Mucosa of descending colon (tissue), 3 donors: ENCODE measurements at regions not wholly inside any gene's neighbourhood (a gene's known extent, or its start where the extent isn't known, plus 50 kb on each side); places are given as distances from the start of the nearest gene placed in this dataset.

ENCODE experiments used
- ATAC-seq: fragments of 200-7000 bp; cut with Tn5 transposase; one replicate; pipeline ENCODE4 v1.9.1; 2020; ENCODE audit warnings: mild to moderate bottlenecking, moderate library complexity
- DNase-seq, 3 donors: peaks; one replicate each; pipeline ENCODE4 v3.0.0-alpha.2; 2020
- H3K36me3 ChIP-seq: fragments of 200-600 bp; one replicate; pipeline ENCODE4 v1.8.0; 2021; ENCODE audit warnings: low read depth, mild to moderate bottlenecking
- H3K4me1 ChIP-seq: fragments of 200-600 bp; one replicate; pipeline ENCODE4 v1.8.0; 2021; ENCODE audit warnings: low read depth, mild to moderate bottlenecking
- H3K4me3 ChIP-seq: fragments of 200-600 bp; one replicate; pipeline ENCODE4 v1.8.0; 2021; ENCODE audit warnings: mild to moderate bottlenecking
- H3K9me3 ChIP-seq: fragments of 200-600 bp; one replicate; pipeline ENCODE4 v1.8.0; 2021; ENCODE audit warnings: mild to moderate bottlenecking
- CTCF ChIP-seq: fragments of 200-600 bp; IDR thresholded peaks from one replicate; pipeline ENCODE4 v1.8.0; 2022; ENCODE audit warnings: antibody characterized with exemption, mild to moderate bottlenecking
- intact Hi-C, 2 donors: fragments of 100-400 bp; cut with DNase I in 1 of 2; cut with micrococcal nuclease in 1 of 2; formaldehyde crosslinking; loops; one replicate each; pipeline versions ENCODE4 v1.11.0 to v1.11.1; 2022; cut with DNase I, micrococcal nuclease
- donor health status: DM: no; HTN: no; CAD: no; lungs with moderate emphysema.
- donor health status: DM: no; HTN: no; CAD: no.
- donor health status: DM: no; HTN: yes; CAD: no.

- peaks cover 60% of the 10 kb centered on the region for H3K9me3 ChIP-seq
- ATAC-seq (no peak), DNase-seq (no peak)
- H3K4me3 ChIP-seq = no peak overlapping the region
- intact Hi-C loops = no loop called here
- no peaks in the 10 kb centered on the region for H3K4me1 ChIP-seq
- no peaks in the 10 kb centered on the region for H3K36me3 ChIP-seq
- TF ChIP-seq CTCF = no peak
Observed at GRCh38 chr7:63024446-63024845, 974.2 kb upstream of the ZNF722 start.

- DNase-seq (no peak), ATAC-seq (no peak)
- Histone ChIP-seq H3K9me3 (peaks cover 67% of the 10 kb centered on the region), H3K4me1 (no peaks in the 10 kb centered on the region), H3K4me3 (no peak overlapping the region), H3K36me3 (no peaks in the 10 kb centered on the region)
- no peak for TF ChIP-seq CTCF
- intact Hi-C loops = no loop called here
Observed at GRCh38 chr7:63025815-63026214, 972.8 kb upstream of the ZNF722 start.

- DNase-seq = no peak
- no peak for TF ChIP-seq CTCF
- Histone ChIP-seq H3K9me3 (peaks cover 78% of the 10 kb centered on the region), H3K4me3 (no peak overlapping the region), H3K4me1 (no peaks in the 10 kb centered on the region), H3K36me3 (no peaks in the 10 kb centered on the region)
- intact Hi-C loops = no loop called here
- no peak for ATAC-seq
Observed at GRCh38 chr7:63027075-63027474, 971.6 kb upstream of the ZNF722 start.

- H3K4me3 ChIP-seq = no peak overlapping the region
- peaks cover 80% of the 10 kb centered on the region for H3K9me3 ChIP-seq
- H3K36me3 ChIP-seq = no peaks in the 10 kb centered on the region
- no peaks in the 10 kb centered on the region for H3K4me1 ChIP-seq
- DNase-seq (no peak), ATAC-seq (no peak)
- intact Hi-C loops = no loop called here
- TF ChIP-seq CTCF = no peak
Observed at GRCh38 chr7:63028376-63029206, 970.1 kb upstream of the ZNF722 start.

- no peak overlapping the region for H3K4me3 ChIP-seq
- peaks cover 79% of the 10 kb centered on the region for H3K9me3 ChIP-seq
- ATAC-seq = no peak
- no peak for DNase-seq
- intact Hi-C loops = no loop called here
- no peaks in the 10 kb centered on the region for H3K36me3 ChIP-seq
- TF ChIP-seq CTCF = no peak
- no peaks in the 10 kb centered on the region for H3K4me1 ChIP-seq
Observed at GRCh38 chr7:63029207-63029522, 969.5 kb upstream of the ZNF722 start.

- peaks cover 79% of the 10 kb centered on the region for H3K9me3 ChIP-seq
- H3K4me3 ChIP-seq = no peak overlapping the region
- H3K4me1 ChIP-seq = no peaks in the 10 kb centered on the region
- DNase-seq = no peak
- no peaks in the 10 kb centered on the region for H3K36me3 ChIP-seq
- intact Hi-C loops = no loop called here
- TF ChIP-seq CTCF = no peak
- no peak for ATAC-seq
Observed at GRCh38 chr7:63030061-63030460, 968.6 kb upstream of the ZNF722 start.
